Head of caudate nucleus (tissue), 42 donors: ENCODE measurements at regions not wholly inside any gene's neighbourhood (a gene's known extent, or its start where the extent isn't known, plus 50 kb on each side); places are given as distances from the start of the nearest gene placed in this dataset.
"Not testable (repeated sequence)": the region's sequence is repeated elsewhere in the genome, so short reads cannot be mapped to it uniquely, and the experiment has no call there.

ENCODE experiments used
- DNase-seq, 42 donors: peaks; one replicate each; pipeline versions ENCODE4 v3.0.0 to v3.0.0-alpha.2; 2020 to 2021; ENCODE audit warnings: mixed read lengths in 7 of 42
- intact Hi-C: fragments of 100-400 bp; cut with DNase I; formaldehyde crosslinking; loops from one replicate; pipeline ENCODE4 v1.15.0; 2022

DNA sequence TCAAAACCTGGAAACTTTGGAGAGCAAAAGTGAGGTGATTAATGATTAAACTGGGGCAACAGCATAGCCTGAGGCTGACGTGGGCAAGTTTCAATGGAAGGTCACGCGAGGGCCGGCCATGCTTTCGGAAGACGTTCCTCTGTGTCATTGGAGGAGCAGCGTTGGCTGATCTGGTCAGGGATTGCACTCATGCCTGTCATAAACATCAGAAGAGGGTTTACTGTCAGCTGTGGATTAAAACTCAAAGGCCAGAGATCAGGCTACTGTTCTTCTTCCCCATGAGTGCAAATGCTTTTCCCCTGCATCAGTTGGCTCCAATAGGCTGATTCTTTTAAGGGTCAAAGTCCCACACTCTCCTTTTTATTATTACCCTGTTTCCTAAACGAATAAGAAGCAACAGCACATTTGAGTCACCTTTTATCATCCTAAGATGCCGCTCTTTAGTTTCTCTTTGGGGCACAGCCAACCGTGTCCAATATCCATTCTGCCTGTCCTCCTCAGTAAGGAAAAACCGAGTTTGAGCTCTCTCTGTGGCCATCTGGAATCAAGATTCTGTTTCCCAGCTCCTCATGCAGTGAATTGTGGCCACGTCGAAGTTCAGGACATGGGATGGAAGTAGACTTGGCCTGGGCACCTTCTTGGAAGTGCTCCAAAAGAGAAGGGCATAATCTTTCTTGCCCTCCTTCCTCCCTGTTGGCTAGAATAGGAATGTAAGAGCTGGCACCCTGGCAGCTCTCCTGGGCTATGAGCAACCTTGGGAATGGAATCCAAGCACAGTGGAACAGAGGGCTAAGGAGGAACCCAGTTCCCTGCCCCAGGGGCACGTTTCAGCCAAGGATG, 62.5 kb upstream of the INSIG1 start:
- intact Hi-C loops: no loop called here
- DNase-seq: no peak

DNA sequence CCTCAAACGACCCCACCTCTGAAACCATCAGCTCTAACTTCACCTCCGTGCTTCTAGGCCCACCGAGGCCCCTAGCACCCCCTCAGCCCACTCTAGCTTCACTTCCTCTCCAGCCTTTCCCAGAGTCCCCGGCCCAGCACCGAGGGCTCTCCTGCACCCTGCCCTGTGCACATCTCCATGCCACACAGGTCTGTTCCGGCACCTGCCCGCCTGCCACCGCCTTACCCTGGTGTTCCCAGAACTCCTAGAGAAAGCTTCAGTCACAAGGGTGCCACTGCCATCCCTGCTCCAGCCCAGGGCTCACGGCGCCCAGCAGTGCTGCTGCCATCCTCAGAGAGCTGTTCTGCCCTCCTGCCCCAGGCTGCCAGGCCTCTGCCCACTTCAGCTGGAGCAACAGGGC, 61.3 kb upstream of the INSIG1 start:
- intact Hi-C loops: no loop called here
- no peak for DNase-seq

DNA sequence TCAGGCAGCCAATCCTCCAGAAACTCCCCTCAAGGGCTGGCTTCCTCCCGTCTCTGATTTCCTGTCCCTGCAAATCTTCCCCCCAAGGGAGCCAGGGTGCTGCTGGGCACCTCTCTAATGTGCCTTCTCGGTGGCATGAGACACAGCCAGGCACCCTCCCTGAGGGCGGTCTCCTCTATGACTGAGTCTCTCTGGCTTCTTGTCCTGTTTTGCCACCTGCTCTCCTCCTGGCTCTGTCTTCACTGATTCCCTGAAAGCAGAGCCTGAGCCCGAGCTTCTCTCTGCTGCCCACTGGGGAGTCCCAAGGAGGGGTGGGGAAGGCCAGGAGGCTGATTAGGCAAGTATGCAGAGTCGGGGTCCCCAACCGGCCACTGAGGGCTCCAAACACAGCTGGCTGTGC, 60.4 kb upstream of the INSIG1 start:
- intact Hi-C loops: no loop called here
- DNase-seq: no peak

DNA sequence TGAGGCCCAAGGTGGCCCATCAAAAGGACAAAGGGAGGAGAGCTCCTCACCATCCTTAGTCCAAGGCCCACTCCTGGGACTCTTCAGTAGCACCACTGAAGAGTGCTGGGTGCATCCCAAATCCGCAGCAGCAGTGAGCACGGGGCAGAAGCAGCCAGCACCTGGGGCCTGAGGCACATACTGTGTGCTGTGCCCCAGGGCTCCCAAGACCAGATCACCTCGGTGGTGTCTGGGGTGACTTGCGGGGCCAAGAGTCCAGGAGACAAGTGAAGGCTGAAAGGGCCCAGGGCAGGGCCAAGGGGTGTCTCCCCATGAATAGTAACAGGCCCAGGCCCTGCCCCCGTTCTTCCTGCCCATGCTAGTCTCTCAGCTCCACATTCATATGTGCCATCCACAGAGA, 59.9 kb upstream of the INSIG1 start:
- no peak for DNase-seq
- intact Hi-C loops: no loop called here

DNA sequence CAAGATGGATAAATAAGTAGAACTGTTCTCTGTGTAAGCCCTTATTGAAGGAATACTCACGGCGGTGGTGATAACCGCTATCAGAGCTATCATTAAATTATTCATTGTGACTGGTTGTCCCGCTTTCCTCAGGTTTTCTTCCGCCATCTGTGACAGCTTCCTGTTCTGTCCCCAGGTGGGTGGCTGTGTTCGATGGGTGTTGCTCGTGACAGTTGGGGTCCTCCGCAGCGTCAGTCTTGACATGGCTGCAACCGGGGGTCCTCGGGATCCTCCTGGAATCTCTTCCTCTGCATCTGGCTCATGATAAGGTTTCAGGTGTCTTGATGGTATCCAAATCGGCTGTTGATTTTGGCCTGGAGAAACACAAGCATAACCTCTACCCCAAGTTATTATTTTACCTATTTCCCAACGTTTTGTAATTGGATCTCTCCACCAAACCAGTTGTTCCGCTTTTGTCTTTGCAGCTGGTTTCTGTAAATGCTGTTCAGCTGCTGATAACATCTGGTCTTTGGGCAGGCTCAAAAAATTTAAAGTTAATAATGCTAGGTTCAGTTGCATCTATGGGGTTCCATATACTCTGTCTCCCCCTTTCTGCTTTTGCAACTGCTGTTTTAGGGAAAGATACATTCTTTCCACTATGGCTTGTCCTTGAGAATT, 58.1 kb upstream of the INSIG1 start:
- DNase-seq, intact Hi-C loops: not testable (repeated sequence)

DNA sequence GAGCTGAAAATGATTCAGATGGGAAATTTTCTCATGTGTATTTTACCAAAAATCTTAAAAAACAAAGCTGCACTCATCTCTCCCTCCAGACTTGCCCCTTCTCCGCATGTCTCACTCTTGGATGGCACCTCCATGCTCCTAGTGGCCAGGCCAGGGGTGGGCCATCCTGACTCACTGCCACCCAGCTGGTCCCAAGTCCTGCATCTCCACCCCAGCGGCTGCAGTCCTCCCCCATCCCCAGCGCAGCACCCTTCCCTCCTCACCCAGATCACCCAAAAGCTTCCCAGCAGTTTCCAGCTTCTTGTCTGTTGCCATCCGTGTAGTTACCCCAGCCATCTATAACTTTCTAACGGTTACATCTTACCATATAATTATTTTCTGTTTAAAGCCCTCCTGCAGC, 53.0 kb upstream of the INSIG1 start:
- no peak for DNase-seq
- intact Hi-C loops: no loop called here

DNA sequence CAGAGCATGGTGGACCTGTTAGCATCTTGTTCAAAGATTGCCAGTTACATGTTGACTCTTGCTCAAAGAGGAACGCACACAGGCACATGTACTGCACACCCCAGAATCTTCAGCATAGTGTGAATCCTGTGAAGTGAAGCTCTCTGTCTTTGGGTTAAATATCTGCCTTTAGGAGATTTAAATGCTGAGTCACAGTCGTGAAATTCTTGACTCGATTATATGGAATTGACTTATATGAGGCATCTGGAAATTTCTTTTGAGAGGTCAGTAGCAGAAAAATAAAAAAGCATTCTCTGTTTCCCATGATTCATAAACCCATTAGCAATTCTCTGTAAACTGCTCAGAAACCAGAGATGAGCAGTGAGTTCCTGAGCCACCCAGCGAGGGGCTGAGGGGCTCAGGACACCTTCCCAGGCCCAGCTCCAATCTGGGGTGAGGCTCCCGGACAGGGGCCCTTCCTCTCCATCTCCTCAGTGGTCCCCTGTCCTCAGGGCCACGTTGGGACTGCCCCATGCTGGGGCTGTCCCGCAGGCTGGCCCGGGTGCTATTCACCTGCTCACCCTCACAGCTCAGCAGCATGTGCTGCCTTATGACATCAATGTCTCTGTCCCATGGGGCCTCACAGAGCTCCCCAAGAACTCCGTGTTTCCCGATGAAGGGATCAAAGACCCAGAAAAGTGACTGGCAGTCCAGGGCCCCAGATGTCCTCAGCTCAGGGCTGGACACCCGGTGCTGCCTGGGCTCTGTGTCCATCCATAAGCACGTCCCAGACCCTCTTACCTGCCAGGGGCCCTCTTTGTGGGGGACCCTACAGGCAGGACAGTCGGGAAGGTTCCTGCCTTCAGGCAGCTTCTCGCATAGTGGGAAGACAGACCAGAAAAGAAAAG, 50.0 kb upstream of the INSIG1 start:
- no peak for DNase-seq
- intact Hi-C loops: no loop called here
